NB4 (cell line): ENCODE measurements at regions not wholly inside any gene's neighbourhood (a gene's known extent, or its start where the extent isn't known, plus 50 kb on each side); places are given as distances from the start of the nearest gene placed in this dataset.

ENCODE experiments used
- DNase-seq: peaks from one replicate; pipeline ENCODE4 v3.0.0; 2010; ENCODE audit warnings: low read depth
- H3K4me3 ChIP-seq: one replicate; pipeline ENCODE4 v1.5.1; 2011; ENCODE audit warnings: mild to moderate bottlenecking, low read depth, low read length, moderate library complexity
- MYC ChIP-seq: IDR thresholded peaks from 2 replicates; pipeline ENCODE4 v1.6.1; 2011; ENCODE audit warnings: low read depth, low read length
- POLR2A ChIP-seq: IDR thresholded peaks from 2 replicates; pipeline ENCODE4 v1.6.1; 2011; ENCODE audit warnings: mild to moderate bottlenecking; ENCODE audit not compliant: insufficient read length; ENCODE audit errors: extremely low read depth
- TF ChIP-seq, protein P1 (sequence below): IDR thresholded peaks from 2 replicates; pipeline ENCODE4 v1.6.1; 2011; ENCODE audit warnings: low read depth, low read length
- TF ChIP-seq, protein P2 (sequence below): IDR thresholded peaks from one replicate; pipeline ENCODE4 v1.5.1; 2012; ENCODE audit warnings: low read depth, low read length

DNA sequence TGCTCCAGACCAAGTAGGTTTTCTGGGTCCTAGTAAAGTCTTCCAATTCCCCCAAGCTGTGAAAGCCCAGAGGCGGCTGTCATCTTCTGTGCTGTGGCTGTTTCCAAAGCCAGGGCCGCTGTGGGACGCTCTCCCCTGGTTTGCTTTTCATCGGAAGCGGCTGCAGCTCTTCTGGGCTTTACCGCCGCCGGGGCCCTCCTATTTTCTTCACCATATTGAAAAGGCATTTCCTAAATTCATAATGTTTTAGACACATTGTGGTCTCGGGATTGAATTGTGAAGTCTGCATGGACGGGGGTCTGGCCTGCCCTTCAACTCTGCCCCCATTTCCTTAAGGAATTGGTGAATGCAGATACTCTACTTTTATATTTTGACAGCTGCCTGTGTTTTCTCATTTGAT, 551.4 kb upstream of the MGMT start:
- TF ChIP-seq MYC (no peak), POLR2A (no peak)
- TF ChIP-seq, protein P1, sequence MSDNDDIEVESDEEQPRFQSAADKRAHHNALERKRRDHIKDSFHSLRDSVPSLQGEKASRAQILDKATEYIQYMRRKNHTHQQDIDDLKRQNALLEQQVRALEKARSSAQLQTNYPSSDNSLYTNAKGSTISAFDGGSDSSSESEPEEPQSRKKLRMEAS, result no peak
- TF ChIP-seq, protein P2, sequence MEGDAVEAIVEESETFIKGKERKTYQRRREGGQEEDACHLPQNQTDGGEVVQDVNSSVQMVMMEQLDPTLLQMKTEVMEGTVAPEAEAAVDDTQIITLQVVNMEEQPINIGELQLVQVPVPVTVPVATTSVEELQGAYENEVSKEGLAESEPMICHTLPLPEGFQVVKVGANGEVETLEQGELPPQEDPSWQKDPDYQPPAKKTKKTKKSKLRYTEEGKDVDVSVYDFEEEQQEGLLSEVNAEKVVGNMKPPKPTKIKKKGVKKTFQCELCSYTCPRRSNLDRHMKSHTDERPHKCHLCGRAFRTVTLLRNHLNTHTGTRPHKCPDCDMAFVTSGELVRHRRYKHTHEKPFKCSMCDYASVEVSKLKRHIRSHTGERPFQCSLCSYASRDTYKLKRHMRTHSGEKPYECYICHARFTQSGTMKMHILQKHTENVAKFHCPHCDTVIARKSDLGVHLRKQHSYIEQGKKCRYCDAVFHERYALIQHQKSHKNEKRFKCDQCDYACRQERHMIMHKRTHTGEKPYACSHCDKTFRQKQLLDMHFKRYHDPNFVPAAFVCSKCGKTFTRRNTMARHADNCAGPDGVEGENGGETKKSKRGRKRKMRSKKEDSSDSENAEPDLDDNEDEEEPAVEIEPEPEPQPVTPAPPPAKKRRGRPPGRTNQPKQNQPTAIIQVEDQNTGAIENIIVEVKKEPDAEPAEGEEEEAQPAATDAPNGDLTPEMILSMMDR, result no peak
- no peak for DNase-seq
- H3K4me3 ChIP-seq, result no peak overlapping the region

DNA sequence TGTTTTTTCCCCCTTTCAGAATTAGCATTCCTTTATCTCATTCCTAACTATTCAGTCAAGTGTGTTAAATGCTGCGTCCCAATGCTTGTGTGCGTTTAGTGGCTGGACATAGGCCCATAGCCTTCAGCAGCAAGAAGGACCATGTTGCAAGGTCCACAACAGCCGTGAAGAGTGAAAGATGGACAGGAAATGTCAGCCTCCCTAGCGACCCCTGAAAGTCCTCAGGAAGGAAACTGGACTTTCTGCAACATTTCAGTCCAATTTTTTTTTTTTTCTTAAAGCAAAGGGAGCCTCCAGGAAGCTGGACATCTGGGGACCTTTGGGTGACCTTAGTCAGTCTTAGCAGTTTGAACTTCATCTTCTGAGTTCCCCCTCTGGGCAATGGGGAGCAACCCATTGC, 550.7 kb upstream of the MGMT start:
- no peak for TF ChIP-seq POLR2A
- TF ChIP-seq, protein P1, result no peak
- TF ChIP-seq, protein P2, result no peak
- no peak for TF ChIP-seq MYC
- no peak overlapping the region for H3K4me3 ChIP-seq
- DNase-seq, result no peak

DNA sequence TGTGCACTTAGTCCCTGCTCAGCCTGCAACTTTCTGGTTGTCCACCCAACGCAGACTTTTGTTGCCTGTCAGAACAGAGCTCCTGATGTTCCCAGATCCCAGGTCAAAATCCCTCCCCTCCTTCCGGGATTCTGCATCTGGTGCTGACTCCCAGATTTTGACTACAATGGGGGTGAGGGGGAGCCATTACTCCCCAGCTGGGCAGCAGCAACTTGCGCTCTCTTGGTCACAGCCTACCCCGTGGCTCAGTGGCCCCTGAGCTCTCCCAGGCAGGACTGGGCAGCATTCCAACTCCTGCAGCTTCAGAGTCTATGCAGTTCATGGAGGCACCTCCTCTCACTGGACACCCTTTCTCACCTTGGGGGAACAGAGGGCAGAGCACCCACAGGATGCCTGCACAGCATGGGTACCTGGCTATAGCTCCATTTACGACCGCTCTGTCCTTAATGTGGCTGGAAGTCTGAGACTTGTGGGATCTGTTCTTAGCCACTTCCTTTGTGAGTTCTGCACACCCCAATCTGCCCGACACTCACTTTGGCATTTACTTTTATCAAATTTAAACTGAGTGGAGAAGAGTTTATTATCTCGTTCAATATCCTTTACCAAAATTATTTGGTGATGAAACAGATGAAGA, 545.5 kb upstream of the MGMT start:
- no peak for TF ChIP-seq POLR2A
- TF ChIP-seq, protein P1, result no peak
- TF ChIP-seq, protein P2, result no peak
- TF ChIP-seq MYC, result no peak
- no peak overlapping the region for H3K4me3 ChIP-seq

DNA sequence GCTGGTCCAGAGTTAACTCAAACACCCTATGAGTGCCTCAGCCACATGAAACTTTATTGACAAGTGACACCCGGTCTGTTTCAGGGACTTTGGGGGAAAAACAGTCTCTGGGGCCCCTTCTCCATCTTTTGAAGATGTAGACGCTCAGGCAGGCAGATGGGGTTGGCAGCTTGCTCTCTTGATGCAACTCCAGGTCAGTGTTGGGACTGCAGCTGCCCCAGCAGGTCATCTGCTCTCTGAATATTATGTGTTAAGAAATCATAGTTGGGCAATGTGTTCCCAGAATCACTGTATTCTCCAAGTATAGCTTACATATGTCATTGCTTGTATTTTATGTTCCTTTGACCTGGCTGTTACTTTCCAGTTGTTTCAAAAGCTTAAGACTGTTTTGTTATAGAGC, 544.9 kb upstream of the MGMT start:
- H3K4me3 ChIP-seq, result no peak overlapping the region
- no peak for DNase-seq
- TF ChIP-seq POLR2A (no peak), MYC (no peak)
- TF ChIP-seq, protein P1, result no peak
- TF ChIP-seq, protein P2, result no peak

More for the DNA sequence above, 545.5 kb upstream of the MGMT start:
- no peak for DNase-seq

DNA sequence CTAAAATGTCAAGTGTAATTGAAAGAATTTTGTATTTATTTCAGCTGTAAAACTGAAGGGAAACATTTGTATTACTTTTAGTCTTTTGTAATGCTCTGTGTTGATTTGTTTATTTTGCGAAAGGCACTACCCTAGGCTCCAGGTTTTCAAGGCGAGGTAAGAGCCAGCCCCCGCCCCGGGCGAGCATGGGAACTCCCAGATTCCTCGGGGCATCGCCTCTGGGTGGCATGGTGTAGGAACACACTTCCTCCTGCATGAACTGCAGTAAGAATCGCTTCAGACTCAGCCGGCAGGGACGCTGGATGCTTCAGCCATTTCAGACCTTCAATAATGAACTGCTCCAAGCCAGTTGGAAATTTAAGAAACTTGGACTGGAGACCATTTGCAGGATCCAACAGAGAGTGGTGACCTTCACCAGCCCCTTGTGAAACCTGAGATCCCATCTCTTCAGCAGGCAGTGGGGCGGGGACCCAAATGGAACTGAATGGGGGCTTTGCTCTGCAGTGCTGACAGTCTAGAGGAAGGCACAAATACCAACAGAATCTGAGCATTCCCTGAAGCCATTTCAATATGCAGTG, 544.3 kb upstream of the MGMT start:
- no peak overlapping the region for H3K4me3 ChIP-seq
- no peak for DNase-seq
- no peak for TF ChIP-seq MYC
- TF ChIP-seq, protein P2, result no peak
- TF ChIP-seq POLR2A, result no peak
- TF ChIP-seq, protein P1, result no peak
